ENCODE measurements at regions not wholly inside any gene's neighbourhood (a gene's known extent, or its start where the extent isn't known, plus 50 kb on each side); places are given as distances from the start of the nearest gene placed in this dataset.
"Not testable (repeated sequence)": the region's sequence is repeated elsewhere in the genome, so short reads cannot be mapped to it uniquely, and the experiment has no call there.

DNA sequence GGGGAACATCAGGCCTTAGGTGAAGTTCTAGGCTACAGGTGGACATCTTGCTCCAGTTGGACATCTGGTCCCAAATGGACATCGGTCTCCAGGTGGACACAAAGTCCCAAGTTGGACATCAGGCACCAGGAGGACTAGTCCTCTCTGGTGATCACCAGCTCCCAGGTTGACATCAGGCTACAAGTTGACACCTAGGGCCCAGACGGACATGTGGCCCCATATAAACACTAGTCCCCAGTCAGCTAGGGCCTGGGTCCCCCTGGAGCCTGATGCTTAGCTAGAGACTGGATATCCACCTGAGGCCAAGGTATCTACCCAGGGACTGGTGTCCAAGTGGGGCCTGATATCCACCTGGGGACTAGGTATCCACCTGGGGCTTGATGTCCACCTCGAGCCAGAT, 75.8 kb upstream of the ZNF337 start:
- TF ChIP-seq, protein P1, sequence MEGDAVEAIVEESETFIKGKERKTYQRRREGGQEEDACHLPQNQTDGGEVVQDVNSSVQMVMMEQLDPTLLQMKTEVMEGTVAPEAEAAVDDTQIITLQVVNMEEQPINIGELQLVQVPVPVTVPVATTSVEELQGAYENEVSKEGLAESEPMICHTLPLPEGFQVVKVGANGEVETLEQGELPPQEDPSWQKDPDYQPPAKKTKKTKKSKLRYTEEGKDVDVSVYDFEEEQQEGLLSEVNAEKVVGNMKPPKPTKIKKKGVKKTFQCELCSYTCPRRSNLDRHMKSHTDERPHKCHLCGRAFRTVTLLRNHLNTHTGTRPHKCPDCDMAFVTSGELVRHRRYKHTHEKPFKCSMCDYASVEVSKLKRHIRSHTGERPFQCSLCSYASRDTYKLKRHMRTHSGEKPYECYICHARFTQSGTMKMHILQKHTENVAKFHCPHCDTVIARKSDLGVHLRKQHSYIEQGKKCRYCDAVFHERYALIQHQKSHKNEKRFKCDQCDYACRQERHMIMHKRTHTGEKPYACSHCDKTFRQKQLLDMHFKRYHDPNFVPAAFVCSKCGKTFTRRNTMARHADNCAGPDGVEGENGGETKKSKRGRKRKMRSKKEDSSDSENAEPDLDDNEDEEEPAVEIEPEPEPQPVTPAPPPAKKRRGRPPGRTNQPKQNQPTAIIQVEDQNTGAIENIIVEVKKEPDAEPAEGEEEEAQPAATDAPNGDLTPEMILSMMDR (IDR thresholded peaks at IDR 0.05; ENCODE audit: insufficient read depth, low read depth, low read length), result not testable (repeated sequence)
- TF ChIP-seq EZH2 (IDR thresholded peaks at IDR 0.05; ENCODE audit: insufficient read depth, low read length), result not testable (repeated sequence)
